Endothelial cell of umbilical vein (primary cell): ENCODE measurements at regions not wholly inside any gene's neighbourhood (a gene's known extent, or its start where the extent isn't known, plus 50 kb on each side); places are given as distances from the start of the nearest gene placed in this dataset.

Experiments
- CTCF ChIP-seq, 2 donors: IDR thresholded peaks; 1 replicate in 1 of 2; 2 replicates in 1 of 2; pipeline ENCODE4 v1.5.1; 2011; ENCODE audit warnings: low read length in 2 of 2, mild to moderate bottlenecking in 2 of 2, moderate library complexity in 2 of 2, control low read depth in 1 of 2, inconsistent platforms in 1 of 2, low read depth in 1 of 2; ENCODE audit not compliant: insufficient read depth in 1 of 2; ENCODE audit errors: extremely low read depth in 1 of 2
- EZH2 ChIP-seq: IDR thresholded peaks from 2 replicates; pipeline ENCODE4 v1.6.1; 2012; ENCODE audit warnings: borderline replicate concordance, low read depth, mild to moderate bottlenecking, moderate library complexity, low read length, inconsistent platforms; ENCODE audit not compliant: severe bottlenecking
- FOS ChIP-seq: IDR thresholded peaks from 2 replicates; pipeline ENCODE4 v1.6.1; 2011; ENCODE audit warnings: mild to moderate bottlenecking, low read length, moderate library complexity, borderline replicate concordance; ENCODE audit not compliant: insufficient read depth
- JUN ChIP-seq: IDR thresholded peaks from 2 replicates; pipeline ENCODE4 v1.6.1; 2011; ENCODE audit warnings: borderline replicate concordance, low read depth; ENCODE audit not compliant: insufficient read length, insufficient read depth
- MAX ChIP-seq: IDR thresholded peaks from 2 replicates; pipeline ENCODE4 v1.6.1; 2011; ENCODE audit not compliant: insufficient read depth, insufficient read length
- MYC ChIP-seq: IDR thresholded peaks from one replicate; pipeline ENCODE4 v1.6.1; 2011; ENCODE audit warnings: mild to moderate bottlenecking, low read depth, low read length
- POLR2A ChIP-seq: IDR thresholded peaks from 2 replicates; pipeline ENCODE4 v1.6.1; 2012; ENCODE audit warnings: low read depth, mild to moderate bottlenecking, control low read depth, low read length
- POLR2AphosphoS5 ChIP-seq: IDR thresholded peaks from 2 replicates; pipeline ENCODE4 v1.6.1; 2012; ENCODE audit warnings: low read depth, mild to moderate bottlenecking, control low read depth, low read length, moderate library complexity; ENCODE audit not compliant: insufficient read depth

- TF ChIP-seq CTCF (IDR thresholded peaks at IDR 0.05; ENCODE audit: extremely low read depth in 1 of 2, insufficient read depth in 1 of 2, low read depth in 1 of 2, low read length in 2 of 2) (no peak), JUN (no peak), POLR2AphosphoS5 (no peak), POLR2A (no peak), EZH2 (no peak), FOS (no peak), MAX (no peak), MYC (no peak)
Observed at GRCh38 chr3:147672035-147672434, 262.9 kb downstream of the ZIC1 start.
